ENCODE measurements at regions not wholly inside any gene's neighbourhood (a gene's known extent, or its start where the extent isn't known, plus 50 kb on each side); places are given as distances from the start of the nearest gene placed in this dataset.
A peak's percentile ranks its signal among the peaks of the same experiment; 100 is the strongest.

GRCh38 chr10:65346466-65346865, 1579.4 kb upstream of the LRRTM3 start:
- H3K36me3 ChIP-seq, result no peaks in the 10 kb centered on the region
- Mint-ChIP-seq H3K9me3 (no peaks in the 10 kb centered on the region), H3K27me3 (ENCODE audit: insufficient read depth, low read depth) (peaks cover 2% of the 10 kb centered on the region), H3K4me3 (no peak overlapping the region), H3K36me3 (no peaks in the 10 kb centered on the region), H3K27ac (no peak overlapping the region), H3K4me1 (no peaks in the 10 kb centered on the region)
- no peaks in the 10 kb centered on the region for H3K27me3 ChIP-seq
- H2AFZ ChIP-seq (replicated peaks), result no peak overlapping the region
- H3K9ac ChIP-seq, result no peak overlapping the region
- H3K79me2 ChIP-seq (ENCODE audit: low read depth), result no peaks in the 10 kb centered on the region
- TF ChIP-seq EZH2phosphoT487 (IDR thresholded peaks at IDR 0.05), result no peak
- TF ChIP-seq, protein P1, sequence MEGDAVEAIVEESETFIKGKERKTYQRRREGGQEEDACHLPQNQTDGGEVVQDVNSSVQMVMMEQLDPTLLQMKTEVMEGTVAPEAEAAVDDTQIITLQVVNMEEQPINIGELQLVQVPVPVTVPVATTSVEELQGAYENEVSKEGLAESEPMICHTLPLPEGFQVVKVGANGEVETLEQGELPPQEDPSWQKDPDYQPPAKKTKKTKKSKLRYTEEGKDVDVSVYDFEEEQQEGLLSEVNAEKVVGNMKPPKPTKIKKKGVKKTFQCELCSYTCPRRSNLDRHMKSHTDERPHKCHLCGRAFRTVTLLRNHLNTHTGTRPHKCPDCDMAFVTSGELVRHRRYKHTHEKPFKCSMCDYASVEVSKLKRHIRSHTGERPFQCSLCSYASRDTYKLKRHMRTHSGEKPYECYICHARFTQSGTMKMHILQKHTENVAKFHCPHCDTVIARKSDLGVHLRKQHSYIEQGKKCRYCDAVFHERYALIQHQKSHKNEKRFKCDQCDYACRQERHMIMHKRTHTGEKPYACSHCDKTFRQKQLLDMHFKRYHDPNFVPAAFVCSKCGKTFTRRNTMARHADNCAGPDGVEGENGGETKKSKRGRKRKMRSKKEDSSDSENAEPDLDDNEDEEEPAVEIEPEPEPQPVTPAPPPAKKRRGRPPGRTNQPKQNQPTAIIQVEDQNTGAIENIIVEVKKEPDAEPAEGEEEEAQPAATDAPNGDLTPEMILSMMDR (IDR thresholded peaks at IDR 0.05), result no peak
- TF ChIP-seq EZH2 (IDR thresholded peaks at IDR 0.05), result no peak
- H3K4me2 ChIP-seq, result no peak overlapping the region
- no peaks in the 10 kb centered on the region for H4K20me1 ChIP-seq (ENCODE audit: low read depth)
- no peaks in the 10 kb centered on the region for H3K9me3 ChIP-seq (ENCODE audit: low read depth)
- H3K4me3 ChIP-seq, result no peak overlapping the region
- no peaks in the 10 kb centered on the region for H3K4me1 ChIP-seq
- no peak for DNase-seq (ENCODE audit: low spot score)
- no peaks in the 10 kb centered on the region for H3F3A ChIP-seq (ENCODE audit: low read depth)
- H3K27ac ChIP-seq, result no peak overlapping the region

GRCh38 chr10:65348637-65349036, 1577.2 kb upstream of the LRRTM3 start:
- H3K36me3 ChIP-seq, result no peaks in the 10 kb centered on the region
- TF ChIP-seq, protein P1 (IDR thresholded peaks at IDR 0.05), result no peak
- TF ChIP-seq EZH2phosphoT487 (IDR thresholded peaks at IDR 0.05), result no peak
- no peak for TF ChIP-seq EZH2 (IDR thresholded peaks at IDR 0.05)
- Mint-ChIP-seq H3K27me3 (ENCODE audit: insufficient read depth, low read depth) (peaks cover 2% of the 10 kb centered on the region), H3K4me1 (no peaks in the 10 kb centered on the region), H3K27ac (no peak overlapping the region), H3K4me3 (no peak overlapping the region), H3K36me3 (no peaks in the 10 kb centered on the region), H3K9me3 (no peaks in the 10 kb centered on the region)
- H3F3A ChIP-seq (ENCODE audit: low read depth), result no peaks in the 10 kb centered on the region
- H3K79me2 ChIP-seq (ENCODE audit: low read depth), result no peaks in the 10 kb centered on the region
- H3K4me2 ChIP-seq, result no peak overlapping the region
- no peaks in the 10 kb centered on the region for H3K4me1 ChIP-seq
- no peak overlapping the region for H3K9ac ChIP-seq
- H3K9me3 ChIP-seq (ENCODE audit: low read depth), result no peaks in the 10 kb centered on the region
- no peaks in the 10 kb centered on the region for H3K27me3 ChIP-seq
- no peak overlapping the region for H3K27ac ChIP-seq
- no peak overlapping the region for H2AFZ ChIP-seq (replicated peaks)
- H4K20me1 ChIP-seq (ENCODE audit: low read depth), result no peaks in the 10 kb centered on the region
- H3K4me3 ChIP-seq, result no peak overlapping the region
- DNase-seq (ENCODE audit: low spot score), result no peak

GRCh38 chr10:65350611-65351010, 1575.2 kb upstream of the LRRTM3 start:
- Histone ChIP-seq H3K4me3 (no peak overlapping the region), H3K36me3 (no peaks in the 10 kb centered on the region), H2AFZ (replicated peaks) (peak overlapping the region; percentile 26), H3K9ac (no peak overlapping the region), H3F3A (ENCODE audit: low read depth) (no peaks in the 10 kb centered on the region), H3K79me2 (ENCODE audit: low read depth) (no peaks in the 10 kb centered on the region), H3K4me2 (no peak overlapping the region), H3K27me3 (no peaks in the 10 kb centered on the region), H4K20me1 (ENCODE audit: low read depth) (no peaks in the 10 kb centered on the region), H3K27ac (no peak overlapping the region), H3K9me3 (ENCODE audit: low read depth) (no peaks in the 10 kb centered on the region), H3K4me1 (peaks cover 5% of the 10 kb centered on the region)
- Mint-ChIP-seq H3K27ac (no peak overlapping the region), H3K4me3 (no peak overlapping the region), H3K27me3 (ENCODE audit: insufficient read depth, low read depth) (peaks cover 2% of the 10 kb centered on the region), H3K36me3 (no peaks in the 10 kb centered on the region), H3K4me1 (peaks cover 5% of the 10 kb centered on the region), H3K9me3 (no peaks in the 10 kb centered on the region)
- TF ChIP-seq EZH2 (IDR thresholded peaks at IDR 0.05), result no peak
- TF ChIP-seq, protein P1 (IDR thresholded peaks at IDR 0.05), result no peak
- TF ChIP-seq EZH2phosphoT487 (IDR thresholded peaks at IDR 0.05), result no peak
- DNase-seq (ENCODE audit: low spot score), result no peak

All from neural progenitor cell (in vitro differentiated cells).